Gastroesophageal sphincter (tissue), 4 donors: ENCODE measurements at regions not wholly inside any gene's neighbourhood (a gene's known extent, or its start where the extent isn't known, plus 50 kb on each side); places are given as distances from the start of the nearest gene placed in this dataset.

Experiments used
- ATAC-seq: fragments of 150-250 bp; one replicate; pipeline ENCODE4 v1.9.1; 2016; ENCODE audit warnings: mild to moderate bottlenecking, moderate library complexity
- H3K27ac ChIP-seq, 4 donors: fragments of 200-600 bp; sonication (generic) in 3 of 4; 1 replicate in 3 of 4; 2 replicates in 1 of 4; pipeline ENCODE4 v1.5.1; 2016 to 2019
- H3K27me3 ChIP-seq: fragments of 200-600 bp; sonication (generic); one replicate; pipeline ENCODE4 v1.5.1; 2019
- H3K36me3 ChIP-seq, 2 donors: fragments of 200-600 bp; sonication (generic); one replicate each; pipeline ENCODE4 v1.5.1; 2019; ENCODE audit warnings: control low read depth in 1 of 2
- H3K4me1 ChIP-seq, 3 donors: fragments of 200-600 bp; sonication (generic); 1 replicate in 2 of 3; 2 replicates in 1 of 3; pipeline ENCODE4 v1.5.1; 2016 to 2019; ENCODE audit warnings: control low read depth in 2 of 3
- H3K4me3 ChIP-seq, 2 donors: fragments of 200-600 bp; sonication (generic); one replicate each; pipeline ENCODE4 v1.5.1; 2019; ENCODE audit warnings: mild to moderate bottlenecking in 1 of 2, moderate library complexity in 1 of 2
- H3K9me3 ChIP-seq, 3 donors: fragments of 200-600 bp; sonication (generic); one replicate each; pipeline ENCODE4 v1.5.1; 2017 to 2019; ENCODE audit warnings: control low read depth in 2 of 3
- CTCF ChIP-seq, 4 experiments: fragments of 200-600 bp in 2 of 4; fragments of 450-650 bp in 2 of 4; sonication (generic) in 1 of 4; IDR thresholded peaks; one replicate each; pipeline ENCODE4 v1.5.1; 2017 to 2019; ENCODE audit warnings: antibody characterized with exemption in 4 of 4, mild to moderate bottlenecking in 2 of 4, moderate library complexity in 2 of 4
- EP300 ChIP-seq: sonication (generic); formaldehyde crosslinking; IDR thresholded peaks from one replicate; pipeline ENCODE4 v1.6.1; 2017; ENCODE audit warnings: antibody characterized with exemption, mild to moderate bottlenecking
- POLR2A ChIP-seq, 2 donors: fragments of 450-650 bp; IDR thresholded peaks; one replicate each; pipeline ENCODE4 v1.6.1; 2017; ENCODE audit warnings: antibody characterized with exemption in 2 of 2, mild to moderate bottlenecking in 2 of 2, moderate library complexity in 1 of 2
- POLR2AphosphoS5 ChIP-seq: sonication (generic); formaldehyde crosslinking; IDR thresholded peaks from one replicate; pipeline ENCODE4 v1.6.1; 2017; ENCODE audit warnings: antibody characterized with exemption
- WGBS, 2 donors: methylation state at CpG; one replicate each; pipeline ENCODE4 v1.1.5; 2018; ENCODE audit warnings: low coverage in 1 of 2; 5-methylcytosine and 5-hydroxymethylcytosine counted together

- 67 to 69% methylated on average over 1 of the region's 1 CpG for WGBS, 2 donors
- H3K27ac ChIP-seq = no peak overlapping the region
- H3K4me1 ChIP-seq = no peaks in the 10 kb centered on the region
- no peaks in the 10 kb centered on the region for H3K36me3 ChIP-seq
- H3K4me3 ChIP-seq = no peak overlapping the region
- H3K27me3 ChIP-seq = no peaks in the 10 kb centered on the region
- H3K9me3 ChIP-seq = peaks cover 0 to 21% (median 0%) of the 10 kb centered on the region in 3 donors
- no peak for ATAC-seq
- no peak for TF ChIP-seq EP300
- TF ChIP-seq POLR2A (IDR thresholded peaks at IDR 0.05) = no peak
- TF ChIP-seq POLR2AphosphoS5 = no peak
- TF ChIP-seq CTCF (IDR thresholded peaks at IDR 0.05) = no peak
Measured at GRCh38 chr7:81648716-81649115, 121.1 kb downstream of the HGF start.

GRCh38 chr7:81645435-81645834 lies 124.4 kb downstream of the HGF start:
- Histone ChIP-seq H3K27me3 (no peaks in the 10 kb centered on the region), H3K9me3 (peaks cover 0 to 7% (median 0%) of the 10 kb centered on the region in 3 donors), H3K36me3 (no peaks in the 10 kb centered on the region), H3K4me3 (no peak overlapping the region), H3K4me1 (no peaks in the 10 kb centered on the region), H3K27ac (no peak overlapping the region)
- TF ChIP-seq POLR2A (IDR thresholded peaks at IDR 0.05) (no peak), EP300 (no peak), POLR2AphosphoS5 (no peak), CTCF (IDR thresholded peaks at IDR 0.05) (no peak)
- WGBS, 2 donors = 94 to 100% methylated on average over 1 to 2 of the region's 5 CpGs
- no peak for ATAC-seq

- WGBS, 2 donors = 94 to 95% methylated on average over 2 of the region's 2 CpGs
- Histone ChIP-seq H3K9me3 (peaks cover 0 to 7% (median 0%) of the 10 kb centered on the region in 3 donors), H3K36me3 (no peaks in the 10 kb centered on the region), H3K4me3 (no peak overlapping the region), H3K27me3 (no peaks in the 10 kb centered on the region), H3K4me1 (no peaks in the 10 kb centered on the region), H3K27ac (no peak overlapping the region)
- no peak for ATAC-seq
- TF ChIP-seq EP300 (no peak), CTCF (IDR thresholded peaks at IDR 0.05) (no peak), POLR2A (IDR thresholded peaks at IDR 0.05) (no peak), POLR2AphosphoS5 (no peak)
Measured at GRCh38 chr7:81641873-81642272, 128.0 kb downstream of the HGF start.

GRCh38 chr7:81638198-81638597 lies 131.6 kb downstream of the HGF start:
- Histone ChIP-seq H3K36me3 (no peaks in the 10 kb centered on the region), H3K9me3 (peaks cover 0 to 7% (median 0%) of the 10 kb centered on the region in 3 donors), H3K27ac (no peak overlapping the region), H3K4me1 (no peaks in the 10 kb centered on the region), H3K27me3 (no peaks in the 10 kb centered on the region), H3K4me3 (no peak overlapping the region)
- WGBS, 2 donors = 64 to 68% methylated on average over 4 to 5 of the region's 5 CpGs
- ATAC-seq = no peak
- TF ChIP-seq POLR2A (IDR thresholded peaks at IDR 0.05) (no peak), POLR2AphosphoS5 (no peak), CTCF (IDR thresholded peaks at IDR 0.05) (no peak), EP300 (no peak)

GRCh38 chr7:81637534-81637933 lies 132.3 kb downstream of the HGF start:
- Histone ChIP-seq H3K4me3 (no peak overlapping the region), H3K4me1 (no peaks in the 10 kb centered on the region), H3K36me3 (no peaks in the 10 kb centered on the region), H3K27ac (no peak overlapping the region), H3K9me3 (peaks cover 0 to 7% (median 0%) of the 10 kb centered on the region in 3 donors), H3K27me3 (no peaks in the 10 kb centered on the region)
- TF ChIP-seq POLR2A (IDR thresholded peaks at IDR 0.05) (no peak), EP300 (no peak), POLR2AphosphoS5 (no peak), CTCF (IDR thresholded peaks at IDR 0.05) (no peak)
- no peak for ATAC-seq
- WGBS, 2 donors = 92 to 100% methylated on average over 1 of the region's 1 CpG
